Neural crest cell (in vitro differentiated cells): ENCODE measurements at regions not wholly inside any gene's neighbourhood (a gene's known extent, or its start where the extent isn't known, plus 50 kb on each side); places are given as distances from the start of the nearest gene placed in this dataset.
"Not testable (repeated sequence)": the region's sequence is repeated elsewhere in the genome, so short reads cannot be mapped to it uniquely, and the experiment has no call there.

Experiments used
- DNase-seq: peaks from one replicate; pipeline ENCODE4 v3.0.0; 2021; ENCODE audit warnings: low read depth, mixed read lengths, low spot score
- H3K27ac Mint-ChIP-seq: one replicate; pipeline ENCODE4 v1.8.0; 2021; ENCODE audit warnings: mild to moderate bottlenecking, mixed read lengths; ENCODE audit not compliant: unreplicated experiment
- H3K27me3 Mint-ChIP-seq: 2 replicates; pipeline ENCODE4 v1.8.0; 2021; ENCODE audit warnings: low read depth, mild to moderate bottlenecking, mixed read lengths
- H3K36me3 Mint-ChIP-seq: 2 replicates; pipeline ENCODE4 v1.8.0; 2021; ENCODE audit warnings: low read depth, mild to moderate bottlenecking, mixed read lengths
- H3K4me1 Mint-ChIP-seq: 2 replicates; pipeline ENCODE4 v1.8.0; 2021; ENCODE audit warnings: mixed read lengths
- H3K4me3 Mint-ChIP-seq: one replicate; pipeline ENCODE4 v1.8.0; 2021; ENCODE audit warnings: mild to moderate bottlenecking, mixed read lengths
- H3K9me3 Mint-ChIP-seq: 2 replicates; pipeline ENCODE4 v1.8.0; 2021; ENCODE audit warnings: mixed read lengths
- TF ChIP-seq, protein P1 (sequence below): fragments of 200-600 bp; sonication (generic); conservative IDR thresholded peaks from 2 replicates; pipeline ENCODE4 v1.5.0; 2021; ENCODE audit warnings: antibody characterized with exemption, mild to moderate bottlenecking

DNA sequence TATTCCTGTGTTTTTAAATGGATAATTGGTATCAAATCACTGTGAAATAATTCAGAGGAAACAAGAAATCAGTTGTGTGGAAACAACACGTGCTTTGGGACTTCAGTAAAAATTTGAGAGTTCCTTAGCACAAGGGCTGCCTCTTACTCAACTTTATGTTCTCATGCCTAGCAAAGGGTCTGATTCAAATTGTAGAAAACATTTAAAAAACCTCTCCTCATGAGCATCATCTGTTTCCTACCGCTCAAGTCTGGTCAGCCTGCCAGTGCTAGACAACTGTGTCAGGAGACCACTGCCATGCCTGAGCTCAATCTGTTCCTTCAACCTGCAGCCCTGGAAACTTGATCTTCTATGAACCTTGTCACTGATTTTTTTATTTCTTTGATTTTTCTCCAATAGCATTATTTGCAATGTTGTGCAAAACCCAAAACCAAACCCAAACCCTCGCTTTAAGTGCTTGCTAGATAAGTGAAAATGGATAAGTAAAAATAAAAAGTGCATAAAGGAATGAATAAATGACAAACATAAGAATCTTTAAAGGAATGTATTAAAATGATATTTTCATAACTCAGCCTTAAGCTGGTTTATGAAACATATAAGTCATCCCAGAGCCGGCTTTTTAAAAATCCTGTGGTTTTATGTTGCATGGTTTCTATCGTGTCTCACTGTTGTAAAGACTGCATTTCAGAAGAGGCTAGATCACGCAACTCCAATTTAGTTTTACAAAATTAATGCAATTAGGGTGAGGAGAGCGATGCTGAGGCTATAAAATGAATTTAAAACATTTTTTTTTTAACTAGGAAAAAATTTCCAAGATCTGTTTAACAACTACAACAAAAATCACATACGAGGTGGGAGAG lies 361.2 kb upstream of the PDE3A start:
- peaks cover 2% of the 10 kb centered on the region for H3K36me3 Mint-ChIP-seq
- TF ChIP-seq, protein P1, sequence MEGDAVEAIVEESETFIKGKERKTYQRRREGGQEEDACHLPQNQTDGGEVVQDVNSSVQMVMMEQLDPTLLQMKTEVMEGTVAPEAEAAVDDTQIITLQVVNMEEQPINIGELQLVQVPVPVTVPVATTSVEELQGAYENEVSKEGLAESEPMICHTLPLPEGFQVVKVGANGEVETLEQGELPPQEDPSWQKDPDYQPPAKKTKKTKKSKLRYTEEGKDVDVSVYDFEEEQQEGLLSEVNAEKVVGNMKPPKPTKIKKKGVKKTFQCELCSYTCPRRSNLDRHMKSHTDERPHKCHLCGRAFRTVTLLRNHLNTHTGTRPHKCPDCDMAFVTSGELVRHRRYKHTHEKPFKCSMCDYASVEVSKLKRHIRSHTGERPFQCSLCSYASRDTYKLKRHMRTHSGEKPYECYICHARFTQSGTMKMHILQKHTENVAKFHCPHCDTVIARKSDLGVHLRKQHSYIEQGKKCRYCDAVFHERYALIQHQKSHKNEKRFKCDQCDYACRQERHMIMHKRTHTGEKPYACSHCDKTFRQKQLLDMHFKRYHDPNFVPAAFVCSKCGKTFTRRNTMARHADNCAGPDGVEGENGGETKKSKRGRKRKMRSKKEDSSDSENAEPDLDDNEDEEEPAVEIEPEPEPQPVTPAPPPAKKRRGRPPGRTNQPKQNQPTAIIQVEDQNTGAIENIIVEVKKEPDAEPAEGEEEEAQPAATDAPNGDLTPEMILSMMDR: no peak

DNA sequence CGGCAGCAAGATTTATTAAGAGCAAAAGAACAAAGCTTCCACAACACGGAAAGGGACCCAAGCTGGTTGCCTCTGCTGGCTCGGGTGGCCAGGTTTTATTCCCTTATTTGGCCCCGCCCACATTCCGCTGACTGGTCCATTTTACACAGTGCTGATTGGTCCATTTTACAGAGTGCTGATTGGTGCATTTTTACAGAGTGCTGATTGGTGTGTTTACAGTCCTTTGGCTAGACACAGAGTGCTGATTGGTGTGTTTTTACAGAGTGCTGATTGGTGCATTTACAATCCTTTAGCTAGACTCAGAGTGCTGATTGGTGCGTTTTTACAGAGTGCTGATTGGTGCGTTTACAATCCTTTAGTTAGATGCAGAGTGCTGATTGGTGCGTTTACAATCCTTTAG lies 358.4 kb upstream of the PDE3A start:
- not testable (repeated sequence) for H3K9me3 Mint-ChIP-seq, H3K4me1 Mint-ChIP-seq, H3K27me3 Mint-ChIP-seq, DNase-seq, H3K27ac Mint-ChIP-seq, H3K36me3 Mint-ChIP-seq, H3K4me3 Mint-ChIP-seq

More for the DNA sequence above, 361.2 kb upstream of the PDE3A start:
- Mint-ChIP-seq H3K27me3 (no peaks in the 10 kb centered on the region), H3K9me3 (peaks cover 8% of the 10 kb centered on the region), H3K4me3 (no peak overlapping the region), H3K27ac (no peak overlapping the region), H3K4me1 (peaks cover 3% of the 10 kb centered on the region)
- no peak for DNase-seq

DNA sequence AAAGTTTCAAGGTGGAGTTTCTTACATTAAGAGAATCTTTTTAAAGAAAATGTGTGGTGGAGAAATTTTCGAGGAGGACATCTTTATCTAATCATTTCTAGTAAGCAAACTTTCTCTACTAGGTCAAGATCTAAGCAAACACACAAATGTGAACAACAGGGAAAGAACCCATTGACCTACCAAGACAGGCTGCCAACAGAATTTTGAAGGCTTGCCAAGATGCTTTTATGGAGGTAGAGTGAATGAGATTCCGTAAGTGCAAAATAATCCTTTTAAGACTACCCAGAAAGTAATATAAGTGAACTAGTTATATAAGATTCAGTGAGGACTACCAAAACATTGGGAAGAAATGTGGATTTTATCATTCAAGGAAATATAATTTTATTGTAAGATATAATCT lies 357.1 kb upstream of the PDE3A start:
- H3K4me3 Mint-ChIP-seq: no peak overlapping the region
- TF ChIP-seq, protein P1: no peak
- H3K36me3 Mint-ChIP-seq: peaks cover 2% of the 10 kb centered on the region
- H3K27me3 Mint-ChIP-seq: no peaks in the 10 kb centered on the region
- DNase-seq: no peak
- peaks cover 6% of the 10 kb centered on the region for H3K9me3 Mint-ChIP-seq
- peaks cover under 1% of the 10 kb centered on the region for H3K4me1 Mint-ChIP-seq
- H3K27ac Mint-ChIP-seq: no peak overlapping the region

DNA sequence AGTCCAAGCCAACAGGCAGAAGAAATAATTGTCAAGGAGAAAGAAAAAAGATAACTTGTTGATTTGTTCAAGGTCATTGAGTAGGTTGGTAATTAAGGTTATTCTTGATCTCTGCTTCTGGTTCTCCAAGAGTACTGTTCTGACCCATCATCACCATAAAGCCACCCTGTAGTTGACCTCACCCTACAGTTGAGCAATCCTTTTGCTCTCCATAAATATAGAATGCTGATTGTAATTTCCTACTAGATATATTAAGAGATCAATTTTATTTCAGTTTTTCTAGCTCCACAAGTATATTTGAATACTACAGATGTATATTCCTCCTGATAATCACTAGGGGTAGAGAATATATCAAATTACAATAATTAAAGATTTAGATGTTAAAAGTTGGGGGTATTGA lies 350.5 kb upstream of the PDE3A start:
- H3K27ac Mint-ChIP-seq: no peak overlapping the region
- H3K27me3 Mint-ChIP-seq: no peaks in the 10 kb centered on the region
- H3K4me1 Mint-ChIP-seq: no peaks in the 10 kb centered on the region
- H3K9me3 Mint-ChIP-seq: no peaks in the 10 kb centered on the region
- no peak overlapping the region for H3K4me3 Mint-ChIP-seq
- TF ChIP-seq, protein P1: no peak
- H3K36me3 Mint-ChIP-seq: no peaks in the 10 kb centered on the region
- DNase-seq: no peak

DNA sequence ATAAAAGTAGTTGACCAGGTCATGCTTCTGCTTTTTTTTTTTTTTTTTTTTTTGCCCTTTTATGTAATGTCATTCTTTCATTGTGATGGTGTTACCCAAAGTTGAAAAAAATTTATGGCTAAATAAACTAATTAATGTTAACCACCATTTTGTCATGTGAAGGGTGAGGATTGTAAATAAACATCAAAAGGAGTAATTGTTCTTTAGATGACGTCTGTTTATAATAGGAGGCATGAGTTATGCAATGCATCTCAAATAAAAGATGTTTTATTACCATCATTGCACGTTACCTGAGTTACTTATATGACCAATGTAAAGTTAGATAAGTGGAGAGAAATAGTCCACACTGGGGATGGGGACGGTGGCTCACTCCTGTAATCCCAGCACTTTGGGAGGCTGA lies 349.9 kb upstream of the PDE3A start:
- H3K9me3 Mint-ChIP-seq: no peaks in the 10 kb centered on the region
- no peaks in the 10 kb centered on the region for H3K4me1 Mint-ChIP-seq
- no peak overlapping the region for H3K27ac Mint-ChIP-seq
- no peaks in the 10 kb centered on the region for H3K36me3 Mint-ChIP-seq
- no peak for DNase-seq
- no peak overlapping the region for H3K4me3 Mint-ChIP-seq
- TF ChIP-seq, protein P1: no peak
- no peaks in the 10 kb centered on the region for H3K27me3 Mint-ChIP-seq

DNA sequence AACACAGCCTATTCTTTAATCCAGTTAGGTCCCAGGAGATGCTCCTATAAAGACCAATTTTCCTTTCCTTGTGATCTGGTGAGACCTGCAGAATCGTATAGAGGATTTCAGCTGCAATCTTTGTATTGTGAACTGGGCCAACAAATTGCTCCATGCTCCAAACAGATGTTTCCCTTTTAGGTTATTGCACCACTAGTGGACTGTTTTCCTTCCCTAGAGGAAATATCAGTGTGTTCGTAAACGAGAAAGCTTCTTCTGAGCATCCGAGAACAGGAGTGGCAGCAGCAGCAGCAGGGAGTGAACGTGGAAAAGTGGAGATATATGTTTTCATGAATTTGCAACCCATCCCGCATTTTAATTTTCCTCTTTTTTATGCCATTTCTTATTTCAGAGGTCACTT lies 344.1 kb upstream of the PDE3A start:
- Mint-ChIP-seq H3K9me3 (peaks cover 3% of the 10 kb centered on the region), H3K27ac (no peak overlapping the region), H3K4me1 (no peaks in the 10 kb centered on the region), H3K36me3 (no peaks in the 10 kb centered on the region), H3K4me3 (no peak overlapping the region), H3K27me3 (no peaks in the 10 kb centered on the region)
- DNase-seq: no peak
- TF ChIP-seq, protein P1: no peak
